H1 (cell line): ENCODE measurements at regions not wholly inside any gene's neighbourhood (a gene's known extent, or its start where the extent isn't known, plus 50 kb on each side); places are given as distances from the start of the nearest gene placed in this dataset.

Source experiments
- CREB1 ChIP-seq: IDR thresholded peaks from 2 replicates; pipeline ENCODE4 v1.6.1; 2012; ENCODE audit warnings: inconsistent platforms
- GABPA ChIP-seq: IDR thresholded peaks from 2 replicates; pipeline ENCODE4 v1.6.1; 2011; ENCODE audit warnings: mild to moderate bottlenecking, low read length, moderate library complexity, borderline replicate concordance; ENCODE audit not compliant: insufficient read depth
- NRF1 ChIP-seq: IDR thresholded peaks from 2 replicates; pipeline ENCODE4 v1.6.1; 2011; ENCODE audit warnings: mild to moderate bottlenecking, low read depth, low read length, improper control_type of control experiment
- RBBP5 ChIP-seq: IDR thresholded peaks from 2 replicates; pipeline ENCODE4 v1.7.1; 2012; ENCODE audit warnings: low read depth, mild to moderate bottlenecking, inconsistent platforms, low read length, moderate library complexity, borderline replicate concordance
- SUZ12 ChIP-seq: fragments of 200-600 bp; sonication (generic); IDR thresholded peaks from 2 replicates; pipeline ENCODE4 v1.6.1; 2012; ENCODE audit warnings: mild to moderate bottlenecking, inconsistent platforms, low read length, moderate library complexity, mixed read lengths
- YY1 ChIP-seq: IDR thresholded peaks from 2 replicates; pipeline ENCODE4 v1.6.1; 2011; ENCODE audit warnings: low read depth, mild to moderate bottlenecking, low read length
- TF ChIP-seq, protein P1 (sequence below): IDR thresholded peaks from 2 replicates; pipeline ENCODE4 v1.6.1; 2012; ENCODE audit warnings: low read length, inconsistent platforms

DNA sequence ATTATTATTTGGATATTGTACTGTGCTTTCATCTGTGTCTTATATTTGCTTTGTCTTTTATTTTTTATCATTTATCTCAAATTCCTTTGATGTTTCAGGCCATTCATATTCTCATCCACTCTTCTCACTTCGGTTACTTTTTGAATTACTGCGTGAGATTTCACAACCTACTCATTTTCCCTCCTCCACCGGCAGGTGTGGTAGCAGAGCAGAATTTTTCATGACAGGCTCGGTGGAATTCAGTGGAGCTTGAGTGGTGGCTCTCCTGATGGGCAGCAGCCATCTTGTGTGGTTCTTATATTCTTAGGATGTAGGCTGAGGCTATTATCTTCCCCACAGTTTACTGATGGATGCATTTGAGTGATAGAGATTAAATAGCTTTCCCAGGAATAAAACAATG is 92.3 kb upstream of the IVNS1ABP start (continued):
- no peak for TF ChIP-seq NRF1
- TF ChIP-seq YY1, result no peak
- no peak for TF ChIP-seq CREB1
- no peak for TF ChIP-seq RBBP5
- TF ChIP-seq SUZ12, result no peak
- TF ChIP-seq, protein P1, sequence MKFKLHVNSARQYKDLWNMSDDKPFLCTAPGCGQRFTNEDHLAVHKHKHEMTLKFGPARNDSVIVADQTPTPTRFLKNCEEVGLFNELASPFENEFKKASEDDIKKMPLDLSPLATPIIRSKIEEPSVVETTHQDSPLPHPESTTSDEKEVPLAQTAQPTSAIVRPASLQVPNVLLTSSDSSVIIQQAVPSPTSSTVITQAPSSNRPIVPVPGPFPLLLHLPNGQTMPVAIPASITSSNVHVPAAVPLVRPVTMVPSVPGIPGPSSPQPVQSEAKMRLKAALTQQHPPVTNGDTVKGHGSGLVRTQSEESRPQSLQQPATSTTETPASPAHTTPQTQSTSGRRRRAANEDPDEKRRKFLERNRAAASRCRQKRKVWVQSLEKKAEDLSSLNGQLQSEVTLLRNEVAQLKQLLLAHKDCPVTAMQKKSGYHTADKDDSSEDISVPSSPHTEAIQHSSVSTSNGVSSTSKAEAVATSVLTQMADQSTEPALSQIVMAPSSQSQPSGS, result no peak
- no peak for TF ChIP-seq GABPA
